H1 (cell line): ENCODE measurements at regions not wholly inside any gene's neighbourhood (a gene's known extent, or its start where the extent isn't known, plus 50 kb on each side); places are given as distances from the start of the nearest gene placed in this dataset.

Experiments used
- CTCF ChIA-PET: fragments of 300-600 bp; sonication (Branson Sonifier 250); formaldehyde crosslinking; loops from one replicate; lab custom pipeline; 2021; ENCODE audit not compliant: partially characterized antibody; lab: Charles Lee
- POLR2A ChIA-PET: fragments of 300-600 bp; sonication (Branson Sonifier 250); formaldehyde crosslinking; loops from one replicate; lab custom pipeline; 2021; ENCODE audit warnings: inconsistent platforms; ENCODE audit not compliant: partially characterized antibody; lab: Charles Lee
- DNase-seq, 2 experiments: peaks; one replicate each; pipeline versions ENCODE4 v3.0.0 to v3.0.0-alpha.2; 2010 to 2022; ENCODE audit warnings: low spot score in 2 of 2, low read depth in 1 of 2, mixed read lengths in 1 of 2
- FAIRE-seq: peaks from 2 replicates; lab custom pipeline; 2011; peaks lifted over from hg19 to GRCh38; lab: Jason Lieb, UNC
- H2AFZ ChIP-seq: 2 replicates; pipeline ENCODE4 v1.8.1; 2012; ENCODE audit warnings: low read length, inconsistent platforms
- H2AK5ac ChIP-seq: 2 replicates; pipeline ENCODE4 v1.6.1; 2013; ENCODE audit warnings: low read depth, low read length
- H2BK120ac ChIP-seq: replicated peaks from 2 replicates; pipeline ENCODE3; 2013; ENCODE audit warnings: low read depth, low read length, inconsistent platforms
- H2BK12ac ChIP-seq: 2 replicates; pipeline ENCODE4 v1.6.1; 2013; ENCODE audit warnings: low read depth, low read length
- H2BK15ac ChIP-seq: 2 replicates; pipeline ENCODE4 v1.6.1; 2013; ENCODE audit warnings: low read length
- H2BK20ac ChIP-seq: 2 replicates; pipeline ENCODE4 v1.6.1; 2013; ENCODE audit warnings: low read length
- H2BK5ac ChIP-seq: 2 replicates; pipeline ENCODE4 v1.6.1; 2013; ENCODE audit warnings: low read depth, low read length
- H3K14ac ChIP-seq: 2 replicates; pipeline ENCODE4 v1.6.1; 2013; ENCODE audit warnings: inconsistent platforms; ENCODE audit not compliant: insufficient read length
- H3K18ac ChIP-seq: 2 replicates; pipeline ENCODE4 v1.6.1; 2013; ENCODE audit warnings: low read length; ENCODE audit errors: extremely low read depth
- H3K23ac ChIP-seq: 2 replicates; pipeline ENCODE4 v1.6.1; 2013; ENCODE audit warnings: inconsistent platforms; ENCODE audit not compliant: insufficient read length
- H3K23me2 ChIP-seq: 2 replicates; pipeline ENCODE4 v1.6.1; 2013; ENCODE audit warnings: low read depth, low read length
- H3K27ac ChIP-seq: 2 replicates; pipeline ENCODE4 v1.6.1; 2011; ENCODE audit warnings: low read depth, low read length, inconsistent platforms
- H3K27me3 ChIP-seq, 4 experiments: replicated peaks in 1 of 4; 1 replicate in 1 of 4; 2 replicates in 3 of 4; pipeline versions ENCODE4 v1.6.1 to v1.8.1; 2011 to 2013; ENCODE audit warnings: low read length in 3 of 4, mild to moderate bottlenecking in 3 of 4, inconsistent platforms in 2 of 4, mixed read lengths in 2 of 4, moderate library complexity in 1 of 4; ENCODE audit not compliant: control insufficient read depth in 3 of 4, insufficient read depth in 3 of 4; ENCODE audit errors: extremely low read depth in 1 of 4
- H3K36me3 ChIP-seq, 4 experiments: 2 replicates each; pipeline versions ENCODE4 v1.6.1 to v1.8.1; 2011 to 2013; ENCODE audit warnings: mild to moderate bottlenecking in 4 of 4, low read length in 3 of 4, moderate library complexity in 2 of 4, control low read depth in 1 of 4, inconsistent platforms in 1 of 4; ENCODE audit not compliant: insufficient read depth in 4 of 4, control insufficient read depth in 2 of 4
- H3K4ac ChIP-seq: replicated peaks from 2 replicates; pipeline ENCODE3; 2013; ENCODE audit warnings: low read length, low read depth, mixed read lengths, inconsistent platforms; ENCODE audit not compliant: insufficient read length
- H3K4me1 ChIP-seq, 4 experiments: replicated peaks in 1 of 4; 1 replicate in 1 of 4; 2 replicates in 3 of 4; pipeline versions ENCODE4 v1.6.1 to v1.8.1; 2011 to 2013; ENCODE audit warnings: low read length in 3 of 4, inconsistent platforms in 2 of 4, mixed read lengths in 1 of 4; ENCODE audit not compliant: insufficient read depth in 4 of 4, control insufficient read depth in 3 of 4
- H3K4me2 ChIP-seq, 2 experiments: 2 replicates each; pipeline versions ENCODE4 v1.6.1 to v1.8.1; 2011 to 2013; ENCODE audit warnings: low read depth in 2 of 2, low read length in 2 of 2, control low read depth in 1 of 2, inconsistent platforms in 1 of 2, mild to moderate bottlenecking in 1 of 2; ENCODE audit not compliant: insufficient read depth in 1 of 2
- H3K4me3 ChIP-seq, 4 experiments: fragments of 200-600, 300-600 bp in 1 of 4; sonication (generic), shearing (Covaris generic), sonication (Bioruptor Twin) in 1 of 4; 2 replicates each; pipeline versions ENCODE4 v1.5.1 to v1.8.1; 2011 to 2016; ENCODE audit warnings: low read length in 4 of 4, low read depth in 3 of 4, control low read depth in 2 of 4, inconsistent platforms in 2 of 4, mild to moderate bottlenecking in 2 of 4, mixed read lengths in 1 of 4, moderate library complexity in 1 of 4; ENCODE audit not compliant: insufficient read depth in 2 of 4; ENCODE audit errors: extremely low read depth in 1 of 4
- H3K56ac ChIP-seq: replicated peaks from 2 replicates; pipeline ENCODE3; 2013; ENCODE audit warnings: low read depth, mild to moderate bottlenecking, mixed read lengths, low read length, inconsistent platforms; ENCODE audit not compliant: insufficient read length
- H3K79me1 ChIP-seq: 2 replicates; pipeline ENCODE4 v1.6.1; 2013; ENCODE audit warnings: low read depth, low read length, control low read depth
- H3K79me2 ChIP-seq, 2 experiments: 2 replicates each; pipeline versions ENCODE4 v1.6.1 to v1.8.1; 2012 to 2013; ENCODE audit warnings: low read length in 2 of 2, mild to moderate bottlenecking in 2 of 2, inconsistent platforms in 1 of 2; ENCODE audit not compliant: insufficient read depth in 2 of 2, control insufficient read depth in 1 of 2
- H3K9ac ChIP-seq, 4 experiments: replicated peaks in 1 of 4; 1 replicate in 1 of 4; 2 replicates in 3 of 4; pipeline versions ENCODE4 v1.6.1 to v1.8.1; 2011 to 2013; ENCODE audit warnings: low read depth in 3 of 4, low read length in 3 of 4, control low read depth in 2 of 4, mild to moderate bottlenecking in 2 of 4, moderate library complexity in 2 of 4, inconsistent platforms in 1 of 4; ENCODE audit errors: extremely low read depth in 1 of 4
- H3K9me3 ChIP-seq, 2 experiments: 2 replicates each; pipeline versions ENCODE4 v1.6.1 to v1.8.1; 2012 to 2013; ENCODE audit warnings: mild to moderate bottlenecking in 2 of 2, moderate library complexity in 2 of 2, control low read depth in 1 of 2, inconsistent platforms in 1 of 2, low read depth in 1 of 2, low read length in 1 of 2, mixed read lengths in 1 of 2; ENCODE audit not compliant: insufficient read depth in 2 of 2
- H4K20me1 ChIP-seq, 2 experiments: replicated peaks in 1 of 2; 2 replicates each; pipeline versions ENCODE3 to v1.8.1; 2011 to 2013; ENCODE audit warnings: inconsistent platforms in 2 of 2, low read length in 2 of 2, mild to moderate bottlenecking in 1 of 2; ENCODE audit not compliant: insufficient read depth in 2 of 2, control insufficient read depth in 1 of 2
- H4K5ac ChIP-seq: 2 replicates; pipeline ENCODE4 v1.6.1; 2013; ENCODE audit warnings: low read length, low read depth, mixed read lengths, inconsistent platforms; ENCODE audit not compliant: insufficient read length
- H4K8ac ChIP-seq: 2 replicates; pipeline ENCODE4 v1.8.0; 2013; ENCODE audit warnings: mild to moderate bottlenecking, moderate library complexity, low read length, inconsistent platforms; ENCODE audit not compliant: insufficient read depth; ENCODE audit errors: extremely low read depth
- H4K91ac ChIP-seq: replicated peaks from 2 replicates; pipeline ENCODE3; 2013; ENCODE audit warnings: low read length, mixed read lengths, inconsistent platforms; ENCODE audit not compliant: insufficient read length
- BRCA1 ChIP-seq: IDR thresholded peaks from 2 replicates; pipeline ENCODE4 v1.6.1; 2012; ENCODE audit warnings: low read depth, low read length, improper control_type of control experiment
- CBX5 ChIP-seq: fragments of 300-800, 300-1000 bp; sonication (generic); IDR thresholded peaks from 2 replicates; pipeline ENCODE4 v1.7.1; 2016; ENCODE audit warnings: antibody characterized with exemption, low read length, low read depth
- CHD1 ChIP-seq: IDR thresholded peaks from 2 replicates; pipeline ENCODE4 v1.6.1; 2012; ENCODE audit warnings: low read depth, low read length, improper control_type of control experiment
- CHD2 ChIP-seq: IDR thresholded peaks from 2 replicates; pipeline ENCODE4 v1.6.1; 2012; ENCODE audit warnings: low read length, improper control_type of control experiment
- CREB1 ChIP-seq: IDR thresholded peaks from 2 replicates; pipeline ENCODE4 v1.6.1; 2012; ENCODE audit warnings: inconsistent platforms
- GABPA ChIP-seq: IDR thresholded peaks from 2 replicates; pipeline ENCODE4 v1.6.1; 2011; ENCODE audit warnings: mild to moderate bottlenecking, low read length, moderate library complexity, borderline replicate concordance; ENCODE audit not compliant: insufficient read depth
- GTF2F1 ChIP-seq: IDR thresholded peaks from 2 replicates; pipeline ENCODE4 v1.6.1; 2012; ENCODE audit warnings: low read depth, low read length, improper control_type of control experiment, borderline replicate concordance
- HDAC2 ChIP-seq, 2 experiments: fragments of 300-600 bp in 1 of 2; sonication (generic) in 1 of 2; IDR thresholded peaks; 2 replicates each; pipeline ENCODE4 v1.6.1; 2011 to 2012; ENCODE audit warnings: low read depth in 2 of 2, low read length in 2 of 2, mild to moderate bottlenecking in 2 of 2, moderate library complexity in 2 of 2, borderline replicate concordance in 1 of 2, inconsistent platforms in 1 of 2
- MAFK ChIP-seq: IDR thresholded peaks from 2 replicates; pipeline ENCODE4 v1.6.1; 2012; ENCODE audit warnings: low read depth, mild to moderate bottlenecking, improper control_type of control experiment, low read length
- POLR2A ChIP-seq, 2 experiments: IDR thresholded peaks; 1 replicate in 1 of 2; 2 replicates in 1 of 2; pipeline ENCODE4 v1.6.1; 2011; ENCODE audit warnings: low read depth in 2 of 2, low read length in 2 of 2, mild to moderate bottlenecking in 2 of 2; ENCODE audit errors: control extremely low read depth in 1 of 2
- RAD21 ChIP-seq, 2 experiments: IDR thresholded peaks in 1 of 2; conservative IDR thresholded peaks in 1 of 2; 2 replicates each; pipeline ENCODE4 v1.6.1; 2011; ENCODE audit warnings: low read depth in 2 of 2, low read length in 2 of 2, improper control_type of control experiment in 1 of 2, inconsistent platforms in 1 of 2, mild to moderate bottlenecking in 1 of 2, moderate library complexity in 1 of 2
- SP2 ChIP-seq: IDR thresholded peaks from 2 replicates; pipeline ENCODE4 v1.6.1; 2012; ENCODE audit warnings: mild to moderate bottlenecking, low read length, inconsistent platforms
- TAF1 ChIP-seq: IDR thresholded peaks from 2 replicates; pipeline ENCODE4 v1.6.1; 2011; ENCODE audit warnings: mild to moderate bottlenecking, low read depth, low read length
- TAF7 ChIP-seq: optimal IDR thresholded peaks from 2 replicates; pipeline ENCODE3; 2011; ENCODE audit warnings: low read depth, mild to moderate bottlenecking, inconsistent platforms, low read length, moderate library complexity, borderline replicate concordance
- WGBS, 2 experiments: shearing (Covaris generic) in 1 of 2; methylation state at CpG; one replicate each; pipeline versions ENCODE4 v1.1.6 to v1.1.7; 2013 to 2015; ENCODE audit warnings: low lambda C conversion rate in 2 of 2, mixed read lengths in 2 of 2, inconsistent platforms in 1 of 2, low coverage in 1 of 2, missing lambda C conversion rate in 1 of 2; ENCODE audit not compliant: insufficient replicate concordance in 2 of 2, insufficient coverage in 1 of 2, insufficient read length in 1 of 2; ENCODE audit errors: extremely low coverage in 1 of 2, missing lambda C conversion rate in 1 of 2; 5-methylcytosine and 5-hydroxymethylcytosine counted together

DNA sequence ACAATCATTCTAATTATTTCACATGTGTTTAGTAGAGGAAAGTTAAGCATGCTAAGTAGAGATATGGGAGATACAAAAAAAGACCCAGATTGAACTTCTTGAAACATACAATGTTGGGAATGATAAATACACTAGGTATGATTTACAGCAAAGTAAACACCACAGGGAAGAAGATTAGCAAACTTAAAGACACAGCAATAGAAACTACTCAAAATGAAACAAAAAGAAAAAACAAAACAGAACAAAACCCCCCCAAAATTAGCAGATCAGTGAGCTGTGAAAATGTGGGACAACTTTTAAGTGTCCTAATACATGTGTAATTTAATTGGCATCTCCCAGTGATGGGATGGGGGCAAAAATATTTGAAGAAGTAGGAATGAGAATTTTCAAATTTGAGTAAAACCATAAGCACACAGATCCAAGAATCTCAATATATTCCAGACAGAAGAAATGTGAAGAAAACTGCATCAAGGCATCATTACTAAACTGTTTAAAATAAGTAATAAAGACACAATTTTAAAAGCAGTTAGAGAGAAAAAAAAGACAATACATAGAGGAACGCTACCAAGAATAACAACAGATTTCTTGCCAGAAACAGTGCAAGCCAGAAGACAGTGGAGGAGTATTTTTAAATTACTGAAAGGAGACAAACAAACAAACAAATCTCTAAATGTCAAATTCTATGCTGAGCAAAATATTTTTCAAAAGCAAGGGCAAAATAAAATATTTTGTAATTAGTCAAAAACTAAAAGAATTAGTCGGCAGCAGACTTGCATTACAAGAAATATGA lies 473.7 kb downstream of the QKI start:
- Histone ChIP-seq H3K4me2 (no peak overlapping the region), H4K20me1 (no peaks in the 10 kb centered on the region), H2AK5ac (no peak overlapping the region), H2AFZ (no peak overlapping the region), H4K8ac (no peak overlapping the region), H2BK5ac (no peak overlapping the region), H4K5ac (no peak overlapping the region), H3K4me3 (no peak overlapping the region), H3K9ac (no peak overlapping the region), H3K23ac (no peak overlapping the region), H3K36me3 (no peaks in the 10 kb centered on the region), H3K4me1 (no peaks in the 10 kb centered on the region), H3K4ac (no peak overlapping the region), H3K27ac (no peak overlapping the region), H2BK15ac (no peak overlapping the region), H3K79me2 (no peaks in the 10 kb centered on the region), H2BK120ac (no peak overlapping the region), H3K14ac (no peak overlapping the region), H3K79me1 (no peaks in the 10 kb centered on the region), H3K27me3 (no peaks in the 10 kb centered on the region), H3K23me2 (no peaks in the 10 kb centered on the region), H2BK20ac (no peak overlapping the region), H4K91ac (no peak overlapping the region), H2BK12ac (no peak overlapping the region), H3K56ac (no peak overlapping the region), H3K18ac (no peak overlapping the region), H3K9me3 (peaks cover 0 to 3% of the 10 kb centered on the region in 2 experiments; a peak in 1 of 4 replicates)
- CTCF ChIA-PET, result no interaction called here
- FAIRE-seq (no peak), DNase-seq (no peak)
- 91% methylated on average over 2 of the region's 2 CpGs; no CpG with 5 or more reads in 1 of the 2 experiments for WGBS, 2 experiments
- POLR2A ChIA-PET, result no interaction called here
- TF ChIP-seq TAF1 (no peak), GABPA (no peak), CREB1 (no peak), RAD21 (IDR thresholded peaks at IDR 0.05 in 1 of 2, conservative IDR thresholded peaks at IDR 0.05 in 1 of 2; ENCODE audit: low read depth in 2 of 2, low read length in 2 of 2) (no peak), CHD1 (no peak), SP2 (no peak), TAF7 (no peak), CHD2 (no peak), HDAC2 (IDR thresholded peaks at IDR 0.05; ENCODE audit: borderline replicate concordance in 1 of 2, low read depth in 2 of 2, low read length in 2 of 2) (no peak), POLR2A (IDR thresholded peaks at IDR 0.05; ENCODE audit: control extremely low read depth in 1 of 2, low read depth in 2 of 2, low read length in 2 of 2) (no peak), MAFK (no peak), CBX5 (no peak), BRCA1 (no peak), GTF2F1 (no peak)
